Fibroblast of the aortic adventitia (primary cell): ENCODE measurements at regions not wholly inside any gene's neighbourhood (a gene's known extent, or its start where the extent isn't known, plus 50 kb on each side); places are given as distances from the start of the nearest gene placed in this dataset.

ENCODE experiments used
- DNase-seq: peaks from one replicate; pipeline ENCODE4 v3.0.0-alpha.2; 2010; ENCODE audit warnings: low read depth
- H3K4me3 ChIP-seq: 2 replicates; pipeline ENCODE4 v1.5.1; 2011; ENCODE audit warnings: low read depth, mild to moderate bottlenecking, control low read depth, low read length, moderate library complexity
- CTCF ChIP-seq: IDR thresholded peaks from 2 replicates; pipeline ENCODE4 v1.5.1; 2011; ENCODE audit warnings: mild to moderate bottlenecking, low read length, control low read depth, inconsistent platforms; ENCODE audit not compliant: insufficient read depth

DNA sequence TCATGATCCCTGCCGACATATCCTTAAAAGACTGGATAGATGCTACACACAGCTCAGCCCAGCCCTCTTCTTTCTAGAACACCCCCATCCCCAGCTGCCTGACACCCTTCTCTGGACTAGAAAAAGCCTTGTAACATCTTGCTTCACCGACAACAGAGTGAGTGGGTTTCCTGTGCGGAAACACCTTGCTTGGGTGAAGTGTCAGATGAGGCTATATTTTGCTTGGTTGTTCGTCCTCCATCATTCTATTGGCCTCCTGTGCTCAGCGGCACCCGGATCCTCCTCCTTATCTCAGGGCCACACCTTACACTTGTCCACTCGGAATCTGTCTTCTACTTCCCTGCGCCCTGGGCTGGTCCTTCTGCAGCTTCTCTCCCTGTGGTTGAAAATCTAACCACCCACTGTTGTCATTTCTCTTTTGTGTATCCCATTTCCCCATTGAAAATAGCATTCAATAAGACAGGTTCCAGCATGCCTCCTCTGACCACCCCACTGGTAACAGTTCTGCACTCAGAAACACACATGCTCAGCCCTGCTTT, 101.3 kb upstream of the MLN start:
- no peak for DNase-seq

DNA sequence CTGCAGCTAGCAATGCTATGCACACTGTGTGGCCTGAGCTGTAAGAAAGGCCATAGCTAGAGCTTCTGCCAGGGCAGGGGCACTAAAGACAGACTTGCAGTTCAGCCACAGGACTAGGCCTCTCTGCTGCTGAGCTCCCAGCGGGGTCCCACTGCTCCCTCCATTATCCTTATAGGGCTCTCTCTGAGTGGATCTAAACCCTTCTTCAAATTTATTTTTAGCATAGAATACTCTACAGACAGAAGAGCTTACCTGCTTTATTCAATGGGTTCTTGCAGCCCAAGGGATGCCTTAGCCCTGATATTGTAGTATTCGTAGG, 100.9 kb upstream of the MLN start:
- no peak for TF ChIP-seq CTCF
- no peak overlapping the region for H3K4me3 ChIP-seq
- no peak for DNase-seq

More for the DNA sequence above, 101.3 kb upstream of the MLN start:
- H3K4me3 ChIP-seq, result no peak overlapping the region
- no peak for TF ChIP-seq CTCF

- no peak for DNase-seq
- TF ChIP-seq CTCF, result no peak
- H3K4me3 ChIP-seq, result no peak overlapping the region
Measured at GRCh38 chr6:33904050-33904746, 100.4 kb upstream of the MLN start.

DNA sequence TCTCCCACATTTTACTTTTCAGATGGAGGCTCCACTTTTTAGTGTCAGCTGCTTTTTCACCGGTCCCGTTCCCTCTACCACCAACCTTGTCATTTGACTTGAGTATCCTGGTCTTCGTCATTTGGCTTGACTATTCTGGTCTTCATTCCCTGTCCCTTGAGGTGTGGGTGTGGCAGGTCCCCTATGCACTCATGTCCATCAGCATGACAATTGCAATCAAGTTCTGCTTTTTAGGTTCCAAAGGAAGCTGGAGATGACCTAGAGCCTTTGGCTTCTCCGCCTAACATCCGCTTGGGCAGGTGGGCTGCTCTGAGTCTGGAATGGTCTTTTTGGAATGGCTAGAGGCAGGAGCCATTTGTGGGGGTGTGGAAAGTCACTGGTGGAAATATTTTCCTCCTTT, 99.8 kb upstream of the MLN start:
- no peak overlapping the region for H3K4me3 ChIP-seq
- TF ChIP-seq CTCF, result no peak
- no peak for DNase-seq

- no peak for DNase-seq
- H3K4me3 ChIP-seq, result no peak overlapping the region
- no peak for TF ChIP-seq CTCF
Measured at GRCh38 chr6:33902457-33902853, 98.7 kb upstream of the MLN start.

DNA sequence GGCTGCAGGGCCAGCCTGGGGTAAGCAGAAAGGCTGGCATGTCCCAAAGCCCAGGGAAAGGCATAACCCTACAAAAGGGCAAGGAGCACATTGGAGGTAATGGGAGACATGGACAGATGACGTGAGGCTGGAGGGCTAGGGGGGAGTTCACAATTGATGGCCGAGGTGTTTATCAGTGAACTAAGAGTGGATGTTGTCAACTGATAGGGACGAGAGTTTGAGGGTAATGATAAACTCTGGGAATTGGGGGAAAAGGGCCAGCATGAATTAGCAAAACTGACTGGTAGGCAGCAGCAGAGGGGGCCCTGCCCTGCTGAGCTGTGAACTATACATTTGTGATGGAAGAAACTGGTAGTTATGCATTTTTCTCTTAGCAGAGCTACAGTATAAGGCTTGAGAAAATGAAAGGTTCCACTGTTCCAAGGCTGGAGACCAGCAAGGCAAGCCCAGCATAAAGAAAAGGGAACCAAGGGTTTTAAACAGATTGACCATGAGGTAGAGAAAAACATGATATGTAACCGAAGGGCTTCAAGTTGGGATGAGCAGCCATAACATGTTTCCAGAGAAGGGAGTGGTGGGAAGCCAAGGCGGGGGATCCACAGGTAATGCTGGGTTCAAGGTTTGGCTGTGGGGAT, 98.1 kb upstream of the MLN start:
- no peak for DNase-seq

More for the DNA sequence above, 98.1 kb upstream of the MLN start:
- no peak overlapping the region for H3K4me3 ChIP-seq
- no peak for TF ChIP-seq CTCF
